Spleen (tissue), 7 donors: ENCODE measurements at regions not wholly inside any gene's neighbourhood (a gene's known extent, or its start where the extent isn't known, plus 50 kb on each side); places are given as distances from the start of the nearest gene placed in this dataset.

Source experiments
- CTCF ChIP-seq, 11 experiments: fragments of 200-600 bp in 7 of 11; fragments of 450-650 bp in 4 of 11; sonication (generic) in 4 of 11; IDR thresholded peaks in 8 of 11; conservative IDR thresholded peaks in 3 of 11; 1 replicate in 7 of 11; 2 replicates in 4 of 11; pipeline versions ENCODE4 v1.4.0 to v1.8.0; 2016 to 2021; ENCODE audit warnings: antibody characterized with exemption in 11 of 11, inconsistent platforms in 4 of 11, mild to moderate bottlenecking in 1 of 11
- POLR2A ChIP-seq, 3 donors: fragments of 450-650 bp; IDR thresholded peaks; one replicate each; pipeline ENCODE4 v1.5.1; 2017; ENCODE audit warnings: antibody characterized with exemption in 3 of 3, mild to moderate bottlenecking in 1 of 3
- POLR2AphosphoS5 ChIP-seq, 3 donors: sonication (generic); formaldehyde crosslinking; IDR thresholded peaks; one replicate each; pipeline ENCODE4 v1.5.1; 2017; ENCODE audit warnings: antibody characterized with exemption in 3 of 3
- donor health status: DM: no; HTN: no; CAD: no; lungs with moderate emphysema.
- donor health status: DM: no; HTN: no; CAD: no.
- donor health status: DM: no; HTN: no; CAD: no.

DNA sequence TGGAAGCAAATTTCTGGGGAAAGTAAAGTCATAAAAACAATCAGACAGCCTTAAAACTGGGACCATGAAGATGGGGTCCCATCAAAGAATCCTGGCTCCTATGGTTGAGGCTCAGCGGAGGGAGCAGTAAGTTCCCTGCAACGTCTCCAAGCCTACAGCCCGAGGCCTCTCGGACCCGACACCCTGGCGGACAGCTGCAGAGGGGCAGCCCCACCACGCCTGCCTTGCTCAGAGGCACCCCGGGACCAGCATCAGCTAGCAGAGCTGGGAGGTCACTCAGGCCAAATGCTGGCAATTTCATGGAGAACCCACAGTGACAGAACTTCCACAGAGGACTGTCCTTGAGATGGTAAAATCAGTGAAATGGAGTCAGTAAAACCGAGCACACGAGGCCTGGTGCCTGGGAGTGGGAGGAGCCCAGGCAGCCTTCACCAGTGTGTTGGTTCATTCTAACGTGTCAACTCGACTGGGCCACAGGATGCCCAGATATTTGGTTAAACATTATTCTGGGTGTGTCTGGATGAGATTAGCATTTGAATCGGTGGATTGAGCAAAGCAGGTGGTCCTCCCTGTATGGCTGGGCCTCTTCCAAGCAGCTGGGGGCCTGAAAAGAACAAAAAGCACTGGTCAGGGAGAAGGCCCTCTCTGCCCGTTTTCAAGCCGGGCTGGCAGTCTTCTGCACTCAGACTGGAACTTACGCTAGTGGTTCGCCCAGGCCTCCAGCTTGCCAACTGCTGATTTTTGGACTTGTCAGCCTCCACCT is 96.2 kb upstream of the INSIG1 start:
- TF ChIP-seq POLR2A (IDR thresholded peaks at IDR 0.05): no peak
- no peak for TF ChIP-seq CTCF (IDR thresholded peaks at IDR 0.05 in 8 of 11, conservative IDR thresholded peaks at IDR 0.05 in 3 of 11)
- TF ChIP-seq POLR2AphosphoS5 (IDR thresholded peaks at IDR 0.05): no peak
